Endothelial cell (in vitro differentiated cells): ENCODE measurements at regions not wholly inside any gene's neighbourhood (a gene's known extent, or its start where the extent isn't known, plus 50 kb on each side); places are given as distances from the start of the nearest gene placed in this dataset.

ENCODE experiments used
- DNase-seq: peaks from one replicate; pipeline ENCODE4 v3.0.0; 2021; ENCODE audit warnings: low spot score
- H3K27ac Mint-ChIP-seq: one replicate; pipeline ENCODE4 v1.8.0; 2021; ENCODE audit warnings: mixed read lengths, inconsistent platforms; ENCODE audit not compliant: unreplicated experiment
- H3K27me3 Mint-ChIP-seq: one replicate; pipeline ENCODE4 v1.8.0; 2021; ENCODE audit warnings: mild to moderate bottlenecking, moderate library complexity, mixed read lengths, inconsistent platforms; ENCODE audit not compliant: unreplicated experiment
- H3K36me3 Mint-ChIP-seq: one replicate; pipeline ENCODE4 v1.8.0; 2021; ENCODE audit warnings: mild to moderate bottlenecking, low read depth, mixed read lengths, inconsistent platforms; ENCODE audit not compliant: unreplicated experiment
- H3K4me1 Mint-ChIP-seq: one replicate; pipeline ENCODE4 v1.8.0; 2021; ENCODE audit warnings: mild to moderate bottlenecking, mixed read lengths, inconsistent platforms; ENCODE audit not compliant: unreplicated experiment
- H3K4me3 Mint-ChIP-seq: one replicate; pipeline ENCODE4 v1.8.0; 2021; ENCODE audit warnings: mild to moderate bottlenecking, mixed read lengths, inconsistent platforms; ENCODE audit not compliant: unreplicated experiment
- H3K9me3 Mint-ChIP-seq: one replicate; pipeline ENCODE4 v1.8.0; 2021; ENCODE audit warnings: mixed read lengths, inconsistent platforms; ENCODE audit not compliant: unreplicated experiment
- CTCF ChIP-seq: fragments of 200-600 bp; sonication (generic); IDR thresholded peaks from one replicate; pipeline ENCODE4 v1.5.0; 2021; ENCODE audit warnings: antibody characterized with exemption; ENCODE audit not compliant: unreplicated experiment

DNA sequence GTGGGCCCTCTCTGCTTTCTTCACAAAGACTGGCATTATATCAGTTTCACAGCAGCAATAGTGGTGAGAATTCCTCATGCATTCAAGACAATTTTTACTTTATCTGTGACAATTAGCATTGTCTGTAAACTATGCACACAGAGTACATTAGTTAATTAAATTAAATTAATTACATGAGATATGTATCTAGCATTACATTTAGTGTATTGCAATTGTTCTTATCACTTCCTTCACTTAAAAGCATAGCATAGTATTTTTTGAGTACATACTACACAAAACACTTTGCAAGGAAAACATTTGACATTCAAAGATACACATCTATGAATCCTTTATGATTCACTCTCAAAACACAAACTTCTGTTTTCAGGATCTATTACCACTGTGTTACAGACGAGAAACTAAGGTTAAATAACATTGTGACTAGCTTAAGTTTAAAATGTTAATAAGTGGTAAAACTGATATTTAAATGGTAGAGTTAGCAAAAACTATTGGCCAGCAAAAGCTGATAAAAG is 1542.6 kb downstream of the PLA2G4A start:
- no peaks in the 10 kb centered on the region for H3K4me1 Mint-ChIP-seq
- H3K4me3 Mint-ChIP-seq: no peak overlapping the region
- no peak for DNase-seq
- no peak for TF ChIP-seq CTCF
- no peaks in the 10 kb centered on the region for H3K27me3 Mint-ChIP-seq
- H3K9me3 Mint-ChIP-seq: no peaks in the 10 kb centered on the region
- no peaks in the 10 kb centered on the region for H3K36me3 Mint-ChIP-seq
- no peak overlapping the region for H3K27ac Mint-ChIP-seq

- Mint-ChIP-seq H3K4me1 (no peaks in the 10 kb centered on the region), H3K27ac (no peak overlapping the region), H3K9me3 (no peaks in the 10 kb centered on the region), H3K4me3 (no peak overlapping the region), H3K27me3 (no peaks in the 10 kb centered on the region), H3K36me3 (no peaks in the 10 kb centered on the region)
- no peak for DNase-seq
- no peak for TF ChIP-seq CTCF
Observed at GRCh38 chr1:188372821-188373220, 1544.1 kb downstream of the PLA2G4A start.

GRCh38 chr1:188382851-188383250 is 1554.1 kb downstream of the PLA2G4A start:
- H3K27me3 Mint-ChIP-seq: no peaks in the 10 kb centered on the region
- H3K4me3 Mint-ChIP-seq: no peak overlapping the region
- H3K27ac Mint-ChIP-seq: no peak overlapping the region
- H3K9me3 Mint-ChIP-seq: no peaks in the 10 kb centered on the region
- TF ChIP-seq CTCF: no peak
- H3K36me3 Mint-ChIP-seq: no peaks in the 10 kb centered on the region
- DNase-seq: no peak
- no peaks in the 10 kb centered on the region for H3K4me1 Mint-ChIP-seq

DNA sequence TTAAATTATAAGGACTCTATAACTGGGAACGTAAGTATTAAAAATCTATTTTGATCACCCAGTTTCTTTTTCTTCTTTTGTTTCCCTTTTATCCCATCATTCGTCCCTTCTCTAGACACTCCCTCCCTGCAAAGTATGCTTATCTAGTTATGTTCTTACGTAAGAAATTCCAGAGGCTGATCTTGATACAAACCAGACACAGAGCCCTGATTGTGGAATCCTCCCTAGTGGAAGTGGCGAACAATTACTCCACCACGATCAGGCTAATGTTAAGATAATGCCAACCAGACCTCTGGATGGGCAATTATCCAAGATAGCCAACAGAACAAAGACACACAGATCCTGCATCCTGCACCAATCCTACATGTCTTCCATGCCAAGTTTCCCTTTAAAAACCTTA is 1557.4 kb downstream of the PLA2G4A start:
- no peaks in the 10 kb centered on the region for H3K9me3 Mint-ChIP-seq
- no peaks in the 10 kb centered on the region for H3K27me3 Mint-ChIP-seq
- no peak overlapping the region for H3K4me3 Mint-ChIP-seq
- no peak for DNase-seq
- H3K27ac Mint-ChIP-seq: no peak overlapping the region
- H3K36me3 Mint-ChIP-seq: no peaks in the 10 kb centered on the region
- no peaks in the 10 kb centered on the region for H3K4me1 Mint-ChIP-seq
- TF ChIP-seq CTCF: no peak

- Mint-ChIP-seq H3K9me3 (no peaks in the 10 kb centered on the region), H3K27me3 (no peaks in the 10 kb centered on the region), H3K27ac (no peak overlapping the region), H3K4me1 (no peaks in the 10 kb centered on the region), H3K36me3 (no peaks in the 10 kb centered on the region), H3K4me3 (no peak overlapping the region)
- TF ChIP-seq CTCF: no peak
- DNase-seq: no peak
Observed at GRCh38 chr1:188386666-188387065, 1557.9 kb downstream of the PLA2G4A start.
